Peyer's patch (tissue), 4 donors: ENCODE measurements at regions not wholly inside any gene's neighbourhood (a gene's known extent, or its start where the extent isn't known, plus 50 kb on each side); places are given as distances from the start of the nearest gene placed in this dataset.

ENCODE experiments used
- DNase-seq, 3 donors: peaks; one replicate each; pipeline ENCODE4 v3.0.0-alpha.2; 2017 to 2019
- H3K27ac ChIP-seq, 4 donors: fragments of 200-600 bp; sonication (generic); one replicate each; pipeline ENCODE4 v1.5.1; 2016 to 2019
- H3K27me3 ChIP-seq, 2 donors: fragments of 200-600 bp; sonication (generic); one replicate each; pipeline ENCODE4 v1.5.1; 2019
- H3K36me3 ChIP-seq, 3 donors: fragments of 200-600 bp; sonication (generic); one replicate each; pipeline ENCODE4 v1.5.1; 2016 to 2019
- H3K4me1 ChIP-seq, 4 donors: fragments of 200-600 bp; sonication (generic); one replicate each; pipeline ENCODE4 v1.5.1; 2016 to 2019
- H3K4me3 ChIP-seq, 4 donors: fragments of 200-600 bp; sonication (generic); 1 replicate in 3 of 4; 2 replicates in 1 of 4; pipeline ENCODE4 v1.5.1; 2016 to 2019; ENCODE audit warnings: mild to moderate bottlenecking in 1 of 4
- H3K9me3 ChIP-seq, 4 donors: fragments of 200-600 bp; sonication (generic); one replicate each; pipeline ENCODE4 v1.5.1; 2016 to 2019; ENCODE audit warnings: mild to moderate bottlenecking in 1 of 4
- CTCF ChIP-seq, 6 experiments: fragments of 450-650 bp in 4 of 6; fragments of 200-600 bp in 2 of 6; sonication (generic) in 1 of 6; IDR thresholded peaks; one replicate each; pipeline ENCODE4 v1.5.1; 2017 to 2019; ENCODE audit warnings: antibody characterized with exemption in 6 of 6, mild to moderate bottlenecking in 3 of 6, moderate library complexity in 1 of 6
- POLR2A ChIP-seq, 2 donors: fragments of 450-650 bp; IDR thresholded peaks; one replicate each; pipeline ENCODE4 v1.5.1; 2017; ENCODE audit warnings: antibody characterized with exemption in 2 of 2, mild to moderate bottlenecking in 2 of 2, moderate library complexity in 2 of 2

- Histone ChIP-seq H3K36me3 (no peaks in the 10 kb centered on the region), H3K4me3 (no peak overlapping the region), H3K27ac (no peak overlapping the region), H3K9me3 (no peaks in the 10 kb centered on the region), H3K27me3 (no peaks in the 10 kb centered on the region), H3K4me1 (no peaks in the 10 kb centered on the region)
- no peak for DNase-seq
- TF ChIP-seq CTCF (IDR thresholded peaks at IDR 0.05) (no peak), POLR2A (IDR thresholded peaks at IDR 0.05) (no peak)
Observed at GRCh38 chr1:55974714-55975441, 604.5 kb downstream of the PLPP3 start.

GRCh38 chr1:55970526-55971110, 608.7 kb downstream of the PLPP3 start:
- TF ChIP-seq CTCF (IDR thresholded peaks at IDR 0.05) (no peak), POLR2A (IDR thresholded peaks at IDR 0.05) (no peak)
- Histone ChIP-seq H3K27me3 (no peaks in the 10 kb centered on the region), H3K27ac (no peak overlapping the region), H3K4me3 (no peak overlapping the region), H3K36me3 (no peaks in the 10 kb centered on the region), H3K9me3 (no peaks in the 10 kb centered on the region), H3K4me1 (no peaks in the 10 kb centered on the region)
- DNase-seq = no peak

- DNase-seq = no peak
- no peaks in the 10 kb centered on the region for H3K9me3 ChIP-seq
- no peaks in the 10 kb centered on the region for H3K4me1 ChIP-seq
- TF ChIP-seq POLR2A (IDR thresholded peaks at IDR 0.05) (no peak), CTCF (IDR thresholded peaks at IDR 0.05) (no peak)
- no peak overlapping the region for H3K4me3 ChIP-seq
- no peaks in the 10 kb centered on the region for H3K27me3 ChIP-seq
- H3K27ac ChIP-seq = no peak overlapping the region
- H3K36me3 ChIP-seq = no peaks in the 10 kb centered on the region
Observed at GRCh38 chr1:55969322-55969721, 610.0 kb downstream of the PLPP3 start.

- Histone ChIP-seq H3K9me3 (no peaks in the 10 kb centered on the region), H3K27ac (no peak overlapping the region), H3K36me3 (no peaks in the 10 kb centered on the region), H3K4me3 (no peak overlapping the region), H3K27me3 (no peaks in the 10 kb centered on the region), H3K4me1 (no peaks in the 10 kb centered on the region)
- DNase-seq = no peak
- TF ChIP-seq CTCF (IDR thresholded peaks at IDR 0.05) (no peak), POLR2A (IDR thresholded peaks at IDR 0.05) (no peak)
Observed at GRCh38 chr1:55968661-55969060, 610.7 kb downstream of the PLPP3 start.

GRCh38 chr1:55965981-55966461, 613.3 kb downstream of the PLPP3 start:
- Histone ChIP-seq H3K27me3 (no peaks in the 10 kb centered on the region), H3K36me3 (no peaks in the 10 kb centered on the region), H3K4me3 (no peak overlapping the region), H3K9me3 (no peaks in the 10 kb centered on the region), H3K4me1 (no peaks in the 10 kb centered on the region), H3K27ac (no peak overlapping the region)
- no peak for TF ChIP-seq CTCF (IDR thresholded peaks at IDR 0.05)
- TF ChIP-seq POLR2A (IDR thresholded peaks at IDR 0.05) = no peak
- DNase-seq = no peak
